ENCODE measurements at regions not wholly inside any gene's neighbourhood (a gene's known extent, or its start where the extent isn't known, plus 50 kb on each side); places are given as distances from the start of the nearest gene placed in this dataset.
"Not testable (repeated sequence)": the region's sequence is repeated elsewhere in the genome, so short reads cannot be mapped to it uniquely, and the experiment has no call there.

DNA sequence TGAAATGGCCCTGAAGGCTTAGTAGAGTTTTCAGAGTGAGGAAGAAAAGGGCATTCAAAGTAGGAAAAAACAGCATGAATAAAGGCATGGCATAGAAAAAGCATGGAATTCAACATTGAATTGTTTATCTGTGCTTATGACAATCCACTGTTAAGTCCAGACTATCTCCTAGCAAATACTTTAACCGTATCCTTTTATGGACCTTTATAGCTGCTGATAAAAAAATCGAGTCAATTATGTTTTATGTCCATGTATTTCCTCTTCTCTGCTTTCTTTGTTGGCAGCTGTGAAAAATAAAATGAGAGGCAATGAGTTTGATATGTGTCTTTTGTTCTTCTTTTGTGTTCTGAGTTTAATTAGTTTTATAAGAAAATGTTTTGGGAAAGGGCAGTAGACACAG lies 70.4 kb downstream of the TDRD15 start:
- DNase-seq (ENCODE audit: low spot score) (no peak), ATAC-seq (no peak)

DNA sequence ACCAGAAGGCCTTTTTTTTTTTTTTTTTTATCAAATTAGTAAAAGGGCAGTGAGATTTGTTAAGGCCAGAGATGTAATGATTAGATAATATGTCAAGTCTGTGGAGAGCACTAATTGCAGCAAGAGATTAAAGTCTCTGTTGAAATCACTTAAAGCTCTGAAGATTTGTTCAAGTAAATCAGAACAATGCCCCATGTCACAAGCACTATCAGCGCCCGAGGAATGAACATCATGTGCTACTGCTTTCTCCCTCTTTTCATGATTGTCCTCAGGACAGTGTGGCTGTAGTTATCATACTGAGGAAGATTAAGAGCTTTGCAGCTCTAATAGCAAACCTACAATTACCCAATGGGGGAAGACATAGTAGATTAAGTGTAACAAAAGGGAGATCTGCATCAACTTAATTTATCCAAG lies 71.1 kb downstream of the TDRD15 start:
- no peak for ATAC-seq
- DNase-seq (ENCODE audit: low spot score): no peak

DNA sequence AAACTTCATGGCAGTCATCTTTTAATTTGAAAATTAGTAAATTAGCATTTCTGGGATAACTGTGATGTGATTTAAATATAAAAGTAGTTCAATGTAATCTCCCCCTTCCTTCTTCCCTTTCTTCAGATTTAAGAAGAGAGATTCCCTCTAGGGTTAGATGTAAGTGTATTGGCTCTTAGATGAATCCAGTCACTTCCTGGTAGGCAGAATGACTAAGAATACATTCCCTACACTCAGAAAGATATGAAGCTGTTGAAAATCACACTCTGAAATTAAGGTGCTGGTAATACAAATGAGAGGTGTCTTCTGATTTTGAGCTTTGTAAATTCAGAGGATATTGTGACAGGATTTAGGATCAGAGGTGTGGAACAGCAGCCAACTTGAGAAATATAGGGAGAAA lies 71.6 kb downstream of the TDRD15 start:
- ATAC-seq: no peak

DNA sequence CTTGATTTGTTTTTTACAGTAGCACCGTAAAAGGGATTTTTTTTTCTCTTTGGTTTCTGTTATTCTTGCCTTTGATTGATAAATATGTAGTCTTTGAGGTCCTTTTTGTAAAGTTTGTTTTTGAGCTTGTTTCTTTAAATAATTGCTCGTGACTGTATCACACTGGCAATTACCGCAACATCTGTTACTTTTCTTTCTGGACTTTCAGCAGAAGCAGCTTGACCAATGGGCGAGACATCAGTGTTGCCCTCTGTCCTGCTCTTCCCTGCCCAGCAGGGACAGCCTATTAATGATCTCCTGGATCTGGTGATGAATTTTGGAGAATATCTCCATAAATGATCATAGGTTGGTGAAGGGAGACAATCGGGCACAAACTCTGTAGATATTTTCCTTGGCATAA lies 74.9 kb downstream of the TDRD15 start:
- DNase-seq (ENCODE audit: low spot score): no peak
- no peak for ATAC-seq

More for the DNA sequence above, 71.6 kb downstream of the TDRD15 start:
- DNase-seq (ENCODE audit: low spot score): no peak

DNA sequence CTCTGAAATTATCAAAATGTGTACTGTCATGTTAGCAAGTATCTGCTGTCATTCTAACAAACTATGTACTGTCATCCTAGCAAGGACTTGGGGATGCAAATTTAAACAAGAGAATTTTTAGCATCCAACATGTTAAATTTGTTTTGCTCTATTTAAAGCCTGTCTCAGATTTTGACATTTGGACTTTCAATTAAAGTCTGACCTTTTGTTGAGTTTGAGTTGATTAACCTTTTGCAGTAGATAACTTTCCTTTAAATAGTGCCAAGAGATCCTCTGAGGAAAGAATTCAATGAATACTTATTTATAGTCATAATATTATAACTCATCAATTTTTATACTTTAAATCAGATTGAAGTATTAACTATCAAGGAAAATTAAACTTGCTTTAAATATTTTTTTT lies 80.2 kb downstream of the TDRD15 start:
- no peak for DNase-seq (ENCODE audit: low spot score)
- ATAC-seq: peak; percentile 59

DNA sequence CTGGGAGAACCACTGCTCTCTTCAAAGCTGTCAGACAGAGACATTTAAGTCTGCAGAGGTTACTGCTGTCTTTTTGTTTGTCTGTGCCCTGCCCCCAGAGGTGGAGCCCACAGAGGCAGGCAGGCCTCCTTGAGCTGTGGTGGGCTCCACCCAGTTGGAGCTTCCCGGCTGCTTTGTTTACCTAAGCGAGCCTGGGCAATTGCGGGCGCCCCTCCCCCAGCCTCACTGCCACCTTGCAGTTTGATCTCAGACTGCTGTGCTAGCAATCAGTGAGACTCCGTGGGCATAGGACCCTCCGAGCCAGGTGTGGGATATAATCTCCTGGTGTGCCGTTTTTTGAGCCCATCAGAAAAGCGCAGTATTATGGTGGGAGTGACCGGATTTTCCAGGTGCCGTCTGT lies 90.3 kb downstream of the TDRD15 start:
- DNase-seq (ENCODE audit: low spot score); ATAC-seq: not testable (repeated sequence)

DNA sequence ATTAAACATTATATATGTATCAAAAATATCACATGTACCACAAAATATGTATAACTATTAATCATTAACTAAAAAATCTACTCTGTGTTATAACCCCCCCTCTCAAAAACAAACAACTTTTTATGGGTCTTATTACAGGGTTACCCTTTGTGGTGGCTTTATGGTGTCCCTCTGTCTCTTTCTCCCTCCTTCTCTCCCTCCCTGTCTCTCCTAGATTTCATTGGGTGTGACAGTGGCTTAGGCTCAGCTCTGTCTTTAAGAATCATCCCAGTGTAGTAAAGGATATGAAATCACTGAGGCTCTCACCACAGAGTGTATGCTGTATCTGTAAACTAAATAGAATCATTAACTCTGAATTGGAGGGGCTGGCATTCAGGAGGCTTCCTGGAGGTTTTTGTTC lies 93.7 kb downstream of the TDRD15 start:
- DNase-seq (ENCODE audit: low spot score) (no peak), ATAC-seq (no peak)

DNA sequence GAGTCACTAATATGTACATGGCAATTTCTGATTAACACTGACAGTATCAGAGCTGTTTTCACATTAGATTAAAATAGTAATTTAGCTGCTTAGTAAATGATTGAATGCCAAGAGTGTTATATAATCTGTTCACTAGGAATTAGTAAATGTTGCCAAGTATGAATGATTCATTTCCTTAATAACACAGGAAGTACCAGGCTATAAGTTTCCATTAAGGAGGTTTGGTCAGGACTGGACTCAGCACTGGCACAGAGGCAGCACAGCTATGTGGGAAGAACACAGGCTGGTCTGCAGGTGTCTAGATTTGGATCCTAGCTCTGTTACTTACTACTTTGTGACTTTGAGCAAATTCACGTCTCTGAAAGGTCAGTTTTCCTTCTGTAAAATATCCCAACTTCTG lies 97.2 kb downstream of the TDRD15 start:
- DNase-seq (ENCODE audit: low spot score) (no peak), ATAC-seq (no peak)

DNA sequence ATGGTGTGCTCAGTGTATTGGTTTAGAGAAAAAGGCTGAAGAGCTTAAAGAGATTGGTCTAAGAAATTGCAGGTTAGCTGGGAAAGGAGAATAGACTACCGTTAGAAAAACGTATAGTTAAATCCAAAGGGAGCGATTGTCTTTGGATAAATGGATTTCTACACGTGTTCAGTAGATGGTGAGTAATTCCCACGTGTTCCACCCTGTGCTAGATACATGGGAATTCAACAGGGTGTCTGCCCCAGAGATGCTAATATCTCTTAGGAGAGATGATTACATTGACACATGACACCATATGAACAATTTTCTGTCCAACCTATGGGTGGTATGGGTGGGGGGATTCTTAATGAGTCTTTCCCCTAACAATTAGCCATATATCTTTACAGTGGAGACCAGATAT lies 99.8 kb downstream of the TDRD15 start:
- DNase-seq (ENCODE audit: low spot score) (no peak), ATAC-seq (no peak)

DNA sequence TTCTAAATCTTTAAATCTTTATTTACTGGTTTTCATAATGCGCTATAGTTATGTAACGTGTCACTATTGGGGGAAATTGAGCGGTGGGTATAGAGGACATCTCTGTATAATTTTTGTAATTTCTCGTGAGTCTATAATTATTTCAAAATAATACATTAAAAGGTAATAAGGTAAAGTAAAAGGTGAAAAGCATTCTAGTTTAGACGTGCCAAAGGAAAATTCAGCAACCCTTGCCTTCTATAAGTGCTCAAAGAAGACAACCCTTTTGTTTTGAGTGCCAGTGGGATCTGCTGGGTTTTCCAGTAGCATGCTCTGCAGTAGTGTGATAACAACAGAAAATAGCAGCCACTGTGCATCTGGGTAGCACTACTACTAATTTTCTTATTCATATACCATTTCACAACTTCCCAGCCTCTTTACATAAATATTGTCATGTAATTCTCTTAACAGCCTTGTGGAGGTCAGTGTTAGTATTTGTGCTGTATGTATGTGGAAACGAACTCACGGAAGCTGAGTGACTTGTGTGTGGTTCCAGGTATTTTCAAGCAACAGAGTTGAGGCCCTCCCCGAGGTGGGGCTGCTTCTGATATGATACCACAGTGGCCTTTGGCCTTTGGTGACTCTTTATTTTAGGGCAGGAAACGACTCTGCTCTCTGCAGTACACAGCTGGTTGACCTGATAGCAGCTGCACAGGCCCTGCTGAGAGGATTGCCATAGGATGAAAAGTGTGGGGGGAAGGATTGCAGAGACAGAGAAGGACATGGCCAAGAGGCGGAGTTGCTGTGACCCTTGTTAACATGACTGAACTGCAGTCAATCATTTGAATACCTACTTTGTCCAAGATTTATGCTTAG lies 104.5 kb downstream of the TDRD15 start:
- ATAC-seq (peak; percentile 31), DNase-seq (ENCODE audit: low spot score) (no peak)

DNA sequence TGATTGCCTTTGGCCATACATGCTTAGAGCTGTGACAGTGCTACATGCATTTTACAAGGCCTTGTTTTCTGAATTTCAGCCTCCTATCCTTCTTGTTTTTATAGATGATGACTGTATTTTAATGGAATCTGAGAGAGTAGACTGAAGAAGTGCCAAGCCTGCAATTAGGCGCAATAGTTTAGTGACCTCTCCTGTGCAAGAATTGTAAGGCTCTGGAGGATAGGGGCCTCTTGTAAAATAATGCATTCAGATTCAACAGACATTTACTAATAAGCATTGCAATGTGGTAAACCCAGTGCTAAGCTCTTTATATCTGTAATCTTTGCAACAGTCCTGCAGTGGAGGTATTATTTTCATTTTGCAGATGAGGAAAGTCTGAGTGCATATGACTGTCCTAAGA lies 105.5 kb downstream of the TDRD15 start:
- no peak for ATAC-seq
- DNase-seq (ENCODE audit: low spot score): no peak

DNA sequence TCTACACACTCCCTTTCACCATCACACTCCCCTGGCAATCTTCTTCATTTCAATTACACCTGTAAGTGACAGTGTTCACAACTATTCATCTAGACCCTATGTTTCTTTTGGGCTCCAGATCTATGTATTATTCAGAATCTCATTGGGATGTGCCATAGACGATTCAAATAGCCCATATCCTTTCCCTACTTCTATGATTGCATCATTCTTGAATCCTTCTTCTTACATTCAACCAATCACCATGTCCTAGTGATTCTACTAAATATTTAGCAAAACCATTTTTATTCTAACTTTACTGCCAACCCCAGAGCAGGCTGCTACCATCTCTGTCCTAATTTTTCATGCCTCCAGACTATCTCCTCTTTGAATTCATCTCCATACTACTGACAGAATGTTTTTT lies 106.4 kb downstream of the TDRD15 start:
- DNase-seq (ENCODE audit: low spot score) (no peak), ATAC-seq (no peak)

DNA sequence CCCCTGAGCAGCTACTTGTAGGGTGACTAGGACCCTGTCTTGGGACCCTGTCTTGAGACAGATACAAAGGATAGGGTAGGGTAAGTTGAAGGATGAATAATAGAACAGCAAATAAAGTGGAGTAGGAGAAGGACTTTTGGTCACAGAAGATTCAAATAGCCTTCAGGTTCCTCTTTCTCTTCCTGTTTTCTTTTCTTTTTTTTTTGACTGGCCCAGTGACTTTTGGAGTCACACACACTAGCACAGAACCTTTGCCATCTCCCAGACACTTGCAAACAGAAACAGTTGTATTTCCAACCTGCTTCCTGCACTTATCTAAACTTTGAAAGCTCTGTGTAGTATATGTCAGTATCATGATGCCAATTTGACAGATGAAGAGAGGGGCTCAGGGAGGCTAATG lies 108.2 kb downstream of the TDRD15 start:
- DNase-seq (ENCODE audit: low spot score): no peak
- no peak for ATAC-seq

DNA sequence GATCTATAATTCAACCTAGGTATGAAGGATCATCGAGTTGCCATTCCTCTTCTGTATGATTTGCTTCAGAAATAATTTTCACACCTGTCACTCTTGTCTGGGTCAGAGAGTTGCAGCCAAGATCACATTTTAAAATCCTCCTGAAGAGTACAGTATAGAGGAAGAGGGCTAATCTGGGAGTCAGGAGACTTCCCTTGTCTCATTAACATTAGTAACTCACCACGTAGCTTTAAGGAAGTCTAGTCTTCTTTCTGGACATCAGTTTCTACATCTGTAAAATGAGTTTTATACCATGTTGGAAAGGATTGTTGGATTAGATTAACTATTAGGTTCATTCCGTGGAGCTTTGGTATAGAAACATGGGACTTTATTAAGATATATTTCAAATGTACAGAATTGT lies 109.4 kb downstream of the TDRD15 start:
- DNase-seq (ENCODE audit: low spot score) (no peak), ATAC-seq (no peak)

DNA sequence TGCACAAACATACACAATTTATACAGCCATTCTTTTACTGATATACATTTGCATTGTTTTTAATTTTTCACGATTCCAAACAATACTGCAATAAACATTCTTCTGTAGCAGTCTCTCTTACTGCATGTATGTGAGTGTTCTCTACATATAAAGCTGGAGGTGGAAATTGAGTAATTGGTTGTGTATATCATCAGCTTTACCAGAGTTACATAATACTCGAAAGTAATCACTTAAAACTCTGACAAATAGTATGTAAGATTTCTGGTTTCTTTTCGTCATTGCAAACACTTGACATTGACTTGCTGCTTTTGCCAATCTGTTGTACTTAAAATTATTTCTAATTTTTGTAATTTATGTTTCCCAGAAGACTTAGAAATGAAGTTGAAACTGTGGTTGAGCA lies 110.2 kb downstream of the TDRD15 start:
- ATAC-seq: no peak
- DNase-seq (ENCODE audit: low spot score): no peak

DNA sequence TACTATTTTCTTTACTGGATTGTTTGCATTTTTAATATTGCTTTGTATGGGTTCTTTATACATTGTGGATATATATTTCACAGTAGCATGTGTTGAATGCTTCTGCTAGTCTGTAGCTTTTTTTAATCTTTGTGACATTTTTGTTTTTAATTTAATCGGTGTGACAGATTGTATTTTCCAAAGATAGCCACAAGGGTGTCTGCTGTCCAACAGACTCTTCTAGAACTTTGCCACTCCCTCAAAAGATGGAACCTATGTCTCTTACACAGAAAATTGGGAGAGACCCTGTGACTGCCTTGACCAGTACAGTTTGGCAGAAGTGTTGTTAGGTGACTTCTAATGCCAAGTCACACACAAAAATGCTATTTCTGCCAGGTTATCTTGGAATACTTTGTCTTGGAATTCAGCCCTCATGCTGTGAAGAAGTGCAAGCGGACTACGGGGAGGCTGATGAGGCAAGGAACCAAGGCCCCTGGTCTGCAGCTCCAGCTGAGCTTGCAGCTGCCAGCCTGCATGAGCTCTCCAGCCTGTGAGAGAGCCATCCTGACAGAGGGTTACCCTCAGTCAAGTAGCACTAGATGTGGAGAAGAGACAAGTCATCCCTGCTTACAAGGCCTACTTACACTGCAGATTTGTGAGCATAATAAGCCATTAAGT lies 110.8 kb downstream of the TDRD15 start:
- DNase-seq (ENCODE audit: low spot score): no peak
- no peak for ATAC-seq

DNA sequence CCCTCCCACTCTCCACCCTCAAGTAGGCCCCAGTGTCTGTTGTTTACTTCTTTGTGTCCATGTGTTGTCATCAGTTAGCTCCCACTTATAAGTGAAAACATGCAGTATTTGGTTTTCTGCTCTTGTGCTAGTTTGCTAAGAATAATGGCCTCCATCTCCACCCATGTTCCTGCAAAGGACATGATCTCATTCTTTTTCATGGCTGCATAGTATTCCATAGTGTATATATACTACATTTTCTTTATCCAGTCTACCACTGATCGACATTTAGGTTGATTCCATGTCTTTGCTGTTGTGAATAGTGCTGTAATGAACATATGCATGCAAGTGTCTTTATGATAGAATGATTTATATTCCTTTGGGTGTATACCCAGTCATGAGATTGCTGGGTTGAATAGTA lies 116.0 kb downstream of the TDRD15 start:
- not testable (repeated sequence) for DNase-seq (ENCODE audit: low spot score); ATAC-seq

DNA sequence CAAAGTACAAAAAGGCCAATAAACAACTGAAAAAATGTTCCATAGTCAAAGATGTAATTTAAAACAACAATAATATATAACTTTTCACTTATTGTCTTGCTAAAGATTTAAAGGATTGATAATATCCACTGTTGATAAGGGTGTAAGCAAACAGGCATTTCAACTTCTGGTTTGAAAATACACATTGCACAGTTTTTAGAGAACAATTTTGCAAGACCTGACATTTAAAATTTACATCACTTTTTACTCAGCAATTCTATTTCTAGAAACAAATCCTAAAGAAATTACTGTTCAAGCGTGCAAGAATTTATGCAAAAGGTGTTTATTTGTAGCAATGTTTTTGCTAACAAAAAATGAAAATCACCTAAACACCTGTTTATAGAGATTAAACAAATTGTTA lies 120.4 kb downstream of the TDRD15 start:
- DNase-seq (ENCODE audit: low spot score) (no peak), ATAC-seq (no peak)

DNA sequence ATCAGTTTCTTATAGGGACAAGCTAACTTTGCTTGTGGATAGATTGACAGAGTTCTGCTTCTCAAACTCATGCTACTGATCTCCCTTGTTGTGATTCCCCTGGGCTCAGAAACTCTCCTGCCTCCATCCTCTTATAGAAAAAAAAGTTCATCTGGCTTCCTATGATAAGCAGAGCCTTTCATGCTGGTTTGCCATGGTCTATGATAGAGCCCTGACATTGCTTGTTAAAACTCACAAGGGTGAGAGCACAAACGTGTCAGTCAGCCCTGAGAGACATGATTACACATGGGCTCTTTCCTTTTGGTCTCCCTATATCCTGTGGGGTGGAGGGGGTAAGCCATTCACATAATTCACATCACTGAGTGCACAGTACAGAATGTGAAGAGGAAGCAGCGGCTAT lies 121.8 kb downstream of the TDRD15 start:
- ATAC-seq (no peak), DNase-seq (ENCODE audit: low spot score) (no peak)

DNA sequence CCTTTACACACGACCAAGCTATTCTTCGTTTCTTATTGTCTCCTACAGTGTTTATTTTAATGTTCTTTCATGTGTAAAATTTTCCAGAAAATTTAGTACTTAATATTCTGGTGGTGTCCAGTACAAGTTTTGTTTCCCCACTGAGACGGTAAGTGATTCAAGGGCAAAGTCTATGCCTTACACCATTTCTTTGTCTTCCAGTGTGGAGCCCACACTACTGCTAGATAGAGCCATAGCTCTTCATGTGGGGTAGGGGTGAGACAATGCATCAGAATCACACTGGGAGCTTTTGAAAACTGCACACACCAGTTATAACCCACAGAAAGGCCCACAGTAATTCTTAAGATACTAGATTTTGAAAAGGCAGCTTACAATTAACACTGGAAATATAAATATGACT lies 125.6 kb downstream of the TDRD15 start:
- ATAC-seq: no peak
- no peak for DNase-seq (ENCODE audit: low spot score)

DNA sequence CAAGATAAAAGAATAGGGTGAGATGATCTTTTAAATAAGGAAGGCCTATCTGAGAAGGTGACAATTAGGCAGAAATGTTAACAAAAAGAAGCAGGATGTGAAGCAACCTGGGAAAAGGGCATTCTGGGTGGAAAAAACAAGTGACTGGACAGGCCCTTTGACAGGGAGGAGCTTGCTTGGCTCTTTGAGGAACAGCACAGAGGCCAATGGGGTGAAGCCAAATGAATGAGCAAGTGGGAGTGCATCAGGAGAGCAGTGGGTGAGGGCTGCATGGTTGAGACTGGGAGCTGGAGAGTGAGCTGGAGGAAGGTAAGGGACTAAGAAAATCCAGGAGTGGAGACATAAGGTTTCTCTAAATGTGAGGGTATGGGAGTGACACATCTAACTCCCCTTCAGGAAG lies 126.9 kb downstream of the TDRD15 start:
- DNase-seq (ENCODE audit: low spot score): no peak
- no peak for ATAC-seq

DNA sequence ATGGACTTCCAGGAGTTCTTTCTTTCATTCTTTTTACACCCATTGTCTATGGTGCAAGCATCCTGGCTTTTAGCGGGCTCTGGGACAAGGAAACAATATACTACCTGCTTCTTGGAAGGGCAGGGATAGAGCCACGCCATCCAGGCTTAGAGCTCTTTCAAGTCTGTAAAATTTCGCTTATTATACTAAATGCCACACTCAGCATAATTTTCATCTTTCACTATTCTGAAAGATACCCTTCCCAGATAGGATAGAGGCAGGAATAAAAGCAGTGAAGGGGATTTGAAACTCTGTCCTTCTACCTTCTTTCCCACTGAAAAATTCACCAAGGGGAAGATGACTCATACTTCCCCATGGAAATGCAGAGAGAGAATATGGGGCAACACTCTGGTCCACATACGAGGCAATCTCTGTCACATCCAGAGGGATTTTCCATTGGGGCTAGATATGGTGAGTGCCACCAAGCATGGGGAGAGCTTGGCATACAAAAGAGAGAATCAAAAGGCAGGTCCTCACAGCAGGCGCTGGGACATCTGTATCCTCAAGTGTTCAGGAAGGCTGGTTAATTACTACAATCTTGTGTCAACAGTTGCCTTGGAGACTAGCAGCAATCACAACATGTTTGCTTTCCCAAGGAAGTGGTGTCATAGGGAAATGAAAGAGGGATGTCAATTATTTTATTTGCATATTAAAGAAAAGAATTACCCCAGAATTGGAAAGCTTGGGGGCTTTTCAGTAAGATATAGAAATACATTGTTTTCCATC lies 127.6 kb downstream of the TDRD15 start:
- DNase-seq (ENCODE audit: low spot score) (no peak), ATAC-seq (no peak)
